Epithelial cell of esophagus (primary cell): ENCODE measurements at regions not wholly inside any gene's neighbourhood (a gene's known extent, or its start where the extent isn't known, plus 50 kb on each side); places are given as distances from the start of the nearest gene placed in this dataset.

Source experiments
- DNase-seq: peaks from one replicate; pipeline ENCODE4 v3.0.0; 2010; ENCODE audit warnings: low read depth
- H3K4me3 ChIP-seq: 2 replicates; pipeline ENCODE4 v1.5.1; 2011; ENCODE audit warnings: mild to moderate bottlenecking, low read length, control low read depth
- TF ChIP-seq, protein P1 (sequence below): IDR thresholded peaks from 2 replicates; pipeline ENCODE4 v1.5.1; 2011; ENCODE audit warnings: low read depth, mild to moderate bottlenecking, low read length, control low read depth, inconsistent platforms; ENCODE audit not compliant: insufficient read depth; ENCODE audit errors: missing control alignments

- no peak overlapping the region for H3K4me3 ChIP-seq
- TF ChIP-seq, protein P1, sequence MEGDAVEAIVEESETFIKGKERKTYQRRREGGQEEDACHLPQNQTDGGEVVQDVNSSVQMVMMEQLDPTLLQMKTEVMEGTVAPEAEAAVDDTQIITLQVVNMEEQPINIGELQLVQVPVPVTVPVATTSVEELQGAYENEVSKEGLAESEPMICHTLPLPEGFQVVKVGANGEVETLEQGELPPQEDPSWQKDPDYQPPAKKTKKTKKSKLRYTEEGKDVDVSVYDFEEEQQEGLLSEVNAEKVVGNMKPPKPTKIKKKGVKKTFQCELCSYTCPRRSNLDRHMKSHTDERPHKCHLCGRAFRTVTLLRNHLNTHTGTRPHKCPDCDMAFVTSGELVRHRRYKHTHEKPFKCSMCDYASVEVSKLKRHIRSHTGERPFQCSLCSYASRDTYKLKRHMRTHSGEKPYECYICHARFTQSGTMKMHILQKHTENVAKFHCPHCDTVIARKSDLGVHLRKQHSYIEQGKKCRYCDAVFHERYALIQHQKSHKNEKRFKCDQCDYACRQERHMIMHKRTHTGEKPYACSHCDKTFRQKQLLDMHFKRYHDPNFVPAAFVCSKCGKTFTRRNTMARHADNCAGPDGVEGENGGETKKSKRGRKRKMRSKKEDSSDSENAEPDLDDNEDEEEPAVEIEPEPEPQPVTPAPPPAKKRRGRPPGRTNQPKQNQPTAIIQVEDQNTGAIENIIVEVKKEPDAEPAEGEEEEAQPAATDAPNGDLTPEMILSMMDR: no peak
- no peak for DNase-seq
These were observed 167.7 kb downstream of the ACTL8 start for GRCh38 chr1:17922833-17923232.

DNA sequence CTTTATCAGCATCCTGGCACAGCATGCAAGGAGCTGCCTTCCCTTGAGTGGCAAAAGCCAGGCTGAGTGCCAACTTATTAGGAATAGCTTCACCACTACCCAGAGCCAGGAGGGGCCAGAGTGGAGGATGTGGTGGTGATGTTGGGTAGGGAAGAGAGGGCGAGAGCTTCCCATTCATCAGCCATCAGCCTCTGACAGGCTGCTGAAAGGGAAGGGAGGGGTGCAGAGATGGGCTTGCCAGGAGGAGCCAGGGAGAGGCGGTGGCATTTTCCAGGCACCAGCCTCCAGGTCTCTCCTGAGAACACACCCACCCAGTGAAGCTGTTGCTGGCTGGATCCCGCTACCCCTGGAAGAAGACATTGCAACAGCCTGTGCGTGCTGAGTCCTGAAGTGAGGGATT is 168.5 kb downstream of the ACTL8 start:
- no peak overlapping the region for H3K4me3 ChIP-seq
- DNase-seq: no peak
- TF ChIP-seq, protein P1: no peak

GRCh38 chr1:17924578-17924977 is 169.4 kb downstream of the ACTL8 start:
- TF ChIP-seq, protein P1: no peak
- H3K4me3 ChIP-seq: no peak overlapping the region
- DNase-seq: no peak

- no peak for DNase-seq
- TF ChIP-seq, protein P1: no peak
These were observed 170.4 kb downstream of the ACTL8 start for GRCh38 chr1:17925290-17926237.

DNA sequence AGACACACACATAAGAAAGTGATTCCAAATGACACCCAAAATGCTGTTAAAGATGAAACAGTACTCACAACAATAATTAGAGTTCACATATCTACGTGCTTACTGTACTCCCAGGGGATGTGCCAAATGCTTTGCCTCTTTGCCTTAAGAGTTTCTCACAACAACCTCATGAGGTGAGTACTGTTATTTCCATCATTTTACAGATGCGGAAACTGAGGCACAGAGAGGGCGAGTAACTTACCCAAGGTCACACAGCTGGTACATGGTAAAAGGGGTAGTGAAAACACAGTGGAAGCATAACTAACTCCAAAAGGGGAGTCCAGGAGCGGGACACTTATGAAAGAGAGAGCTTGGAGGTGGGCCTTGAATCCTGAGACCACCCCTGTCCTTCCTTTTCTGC is 171.8 kb downstream of the ACTL8 start:
- H3K4me3 ChIP-seq: no peak overlapping the region
- no peak for DNase-seq
- TF ChIP-seq, protein P1: no peak

More at GRCh38 chr1:17925290-17926237, 170.4 kb downstream of the ACTL8 start:
- no peak overlapping the region for H3K4me3 ChIP-seq

GRCh38 chr1:17927952-17928351 is 172.8 kb downstream of the ACTL8 start:
- TF ChIP-seq, protein P1: no peak
- no peak overlapping the region for H3K4me3 ChIP-seq

More at GRCh38 chr1:17927952-17928351, 172.8 kb downstream of the ACTL8 start:
- no peak for DNase-seq
